Thoracic aorta (tissue), 2 donors: ENCODE measurements at regions not wholly inside any gene's neighbourhood (a gene's known extent, or its start where the extent isn't known, plus 50 kb on each side); places are given as distances from the start of the nearest gene placed in this dataset.

Experiments used
- ATAC-seq: fragments of 150-250 bp; one replicate; pipeline ENCODE4 v1.8.0; 2017; ENCODE audit warnings: low read depth; ENCODE audit not compliant: insufficient number of reproducible peaks, low FRiP score
- DNase-seq: peaks from one replicate; pipeline ENCODE4 v3.0.0-alpha.2; 2020; ENCODE audit warnings: low spot score
- H3K27ac ChIP-seq, 2 donors: fragments of 200-600 bp; sonication (generic); 1 replicate in 1 of 2; 2 replicates in 1 of 2; pipeline ENCODE4 v1.5.1; 2016; ENCODE audit warnings: mild to moderate bottlenecking in 2 of 2, moderate library complexity in 2 of 2
- H3K27me3 ChIP-seq: fragments of 200-600 bp; sonication (generic); replicated peaks from 2 replicates; pipeline ENCODE4 v1.6.0; 2016; ENCODE audit warnings: mild to moderate bottlenecking; ENCODE audit not compliant: insufficient read depth
- H3K36me3 ChIP-seq: fragments of 200-600 bp; sonication (generic); one replicate; pipeline ENCODE4 v1.5.1; 2016
- H3K4me1 ChIP-seq, 2 donors: fragments of 200-600 bp; sonication (generic); 1 replicate in 1 of 2; 2 replicates in 1 of 2; pipeline versions ENCODE4 v1.5.1 to v1.6.0; 2016; ENCODE audit warnings: low read depth in 2 of 2, mild to moderate bottlenecking in 1 of 2; ENCODE audit not compliant: control insufficient read depth in 1 of 2
- H3K4me3 ChIP-seq: fragments of 200-600 bp; sonication (generic); 2 replicates; pipeline ENCODE4 v1.5.1; 2016; ENCODE audit warnings: mild to moderate bottlenecking
- H3K9me3 ChIP-seq: fragments of 200-600 bp; sonication (generic); 2 replicates; pipeline ENCODE4 v1.5.1; 2016
- CTCF ChIP-seq: fragments of 200-600 bp; sonication (generic); IDR thresholded peaks from one replicate; pipeline ENCODE4 v1.5.1; 2019; ENCODE audit warnings: antibody characterized with exemption

DNA sequence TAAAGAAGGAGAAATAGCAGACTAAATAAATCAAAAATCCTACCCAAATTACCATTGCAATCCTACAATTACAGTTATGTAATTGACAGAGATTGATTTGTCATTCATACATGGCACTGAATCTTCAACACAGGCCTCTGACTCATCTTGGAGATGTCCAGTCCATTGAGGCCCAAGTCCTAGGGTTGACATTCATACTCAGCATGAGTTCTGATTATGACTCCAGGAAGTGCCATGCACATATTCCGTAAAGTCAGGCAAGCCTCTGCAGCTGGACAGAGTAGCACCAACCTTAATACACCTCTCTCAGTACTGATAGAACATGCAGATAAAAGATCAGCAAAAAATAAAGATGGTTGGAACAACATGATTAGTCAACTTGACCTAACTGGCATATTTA is 353.7 kb upstream of the NFE2L3 start:
- Histone ChIP-seq H3K36me3 (no peaks in the 10 kb centered on the region), H3K4me1 (peaks cover 3 to 36% of the 10 kb centered on the region in 2 donors), H3K27ac (no peak overlapping the region), H3K4me3 (no peak overlapping the region), H3K27me3 (no peaks in the 10 kb centered on the region), H3K9me3 (no peaks in the 10 kb centered on the region)
- TF ChIP-seq CTCF = no peak
- ATAC-seq (no peak), DNase-seq (no peak)

GRCh38 chr7:25801214-25801613 is 350.8 kb upstream of the NFE2L3 start:
- no peaks in the 10 kb centered on the region for H3K9me3 ChIP-seq
- no peaks in the 10 kb centered on the region for H3K27me3 ChIP-seq
- no peak overlapping the region for H3K4me3 ChIP-seq
- ATAC-seq = no peak
- H3K4me1 ChIP-seq = peaks cover 16 to 53% of the 10 kb centered on the region in 2 donors
- peak overlapping the region in 1 of 2 donors; percentile 61 for H3K27ac ChIP-seq
- no peak for TF ChIP-seq CTCF
- no peak for DNase-seq
- H3K36me3 ChIP-seq = no peaks in the 10 kb centered on the region

DNA sequence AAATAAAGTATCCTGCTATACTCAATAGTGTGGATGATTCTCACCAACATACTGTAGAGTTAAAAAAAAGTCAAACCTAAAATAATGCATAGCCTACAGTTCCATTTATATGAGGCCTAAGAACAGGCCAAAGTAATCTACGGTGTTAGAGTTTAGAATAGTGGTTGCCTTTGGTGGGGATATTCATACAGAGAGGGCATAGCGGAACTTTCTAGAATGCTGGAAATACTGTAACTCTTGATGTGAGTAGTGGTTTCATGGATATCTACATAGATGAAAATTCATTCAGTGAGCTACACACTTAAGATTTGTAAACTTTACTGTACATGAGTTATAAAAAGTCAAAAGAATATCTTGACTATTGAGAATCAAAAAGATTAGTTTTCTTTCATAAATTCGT is 349.9 kb upstream of the NFE2L3 start:
- DNase-seq (no peak), ATAC-seq (no peak)
- Histone ChIP-seq H3K4me3 (no peak overlapping the region), H3K27ac (peak overlapping the region; percentile 61 to 75), H3K4me1 (peaks cover 18 to 53% of the 10 kb centered on the region in 2 donors), H3K9me3 (no peaks in the 10 kb centered on the region), H3K27me3 (no peaks in the 10 kb centered on the region), H3K36me3 (no peaks in the 10 kb centered on the region)
- TF ChIP-seq CTCF = no peak

- no peaks in the 10 kb centered on the region for H3K36me3 ChIP-seq
- H3K27ac ChIP-seq = peak overlapping the region; percentile 61 to 75
- TF ChIP-seq CTCF = no peak
- H3K4me3 ChIP-seq = no peak overlapping the region
- H3K27me3 ChIP-seq = no peaks in the 10 kb centered on the region
- ATAC-seq = peak; percentile 6
- peaks cover 18 to 55% of the 10 kb centered on the region in 2 donors for H3K4me1 ChIP-seq
- no peak for DNase-seq
- no peaks in the 10 kb centered on the region for H3K9me3 ChIP-seq
Observed at GRCh38 chr7:25802473-25802872, 349.5 kb upstream of the NFE2L3 start.

DNA sequence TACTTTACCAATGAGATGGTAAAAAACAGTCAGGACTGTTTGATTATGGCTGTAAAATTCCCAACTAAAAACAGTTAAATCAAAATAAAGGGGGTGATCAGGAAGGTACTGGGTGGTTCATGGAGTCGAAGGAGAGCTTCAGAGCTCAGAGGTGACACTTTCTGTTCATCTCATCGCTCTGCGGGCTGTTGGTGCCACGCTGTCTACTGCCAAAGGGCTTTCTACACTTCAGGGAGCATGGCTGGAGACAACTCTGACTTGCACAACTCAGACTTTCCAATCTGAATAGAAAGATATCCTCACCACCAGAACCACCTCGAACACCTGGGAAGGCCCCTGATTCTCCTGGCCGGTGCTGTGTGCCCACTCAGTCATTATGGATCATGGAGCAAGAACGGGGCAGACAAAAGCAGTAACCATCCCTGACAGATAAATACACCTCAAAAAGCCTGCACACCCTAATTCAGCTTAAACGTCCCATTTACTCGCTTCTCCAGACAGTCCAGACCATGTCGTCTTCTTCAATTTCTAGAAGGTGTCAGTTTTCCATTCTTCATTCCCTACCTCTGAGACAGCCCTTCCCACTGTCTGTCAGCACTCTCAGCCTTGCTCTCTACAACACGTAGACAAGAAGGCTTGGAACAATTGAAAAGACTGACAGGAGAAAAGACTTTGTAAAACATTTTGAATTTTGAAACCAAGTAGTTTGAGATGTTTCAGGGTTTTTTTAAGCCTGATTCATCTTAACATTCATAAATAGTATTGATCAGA is 348.7 kb upstream of the NFE2L3 start:
- Histone ChIP-seq H3K27ac (peak overlapping the region; percentile 61 to 75), H3K9me3 (no peaks in the 10 kb centered on the region), H3K4me3 (no peak overlapping the region), H3K4me1 (peaks cover 24 to 63% of the 10 kb centered on the region in 2 donors), H3K27me3 (no peaks in the 10 kb centered on the region), H3K36me3 (no peaks in the 10 kb centered on the region)
- no peak for TF ChIP-seq CTCF
- ATAC-seq (no peak), DNase-seq (no peak)
